ENCODE measurements at regions not wholly inside any gene's neighbourhood (a gene's known extent, or its start where the extent isn't known, plus 50 kb on each side); places are given as distances from the start of the nearest gene placed in this dataset.
"Not testable (repeated sequence)": the region's sequence is repeated elsewhere in the genome, so short reads cannot be mapped to it uniquely, and the experiment has no call there.

DNA sequence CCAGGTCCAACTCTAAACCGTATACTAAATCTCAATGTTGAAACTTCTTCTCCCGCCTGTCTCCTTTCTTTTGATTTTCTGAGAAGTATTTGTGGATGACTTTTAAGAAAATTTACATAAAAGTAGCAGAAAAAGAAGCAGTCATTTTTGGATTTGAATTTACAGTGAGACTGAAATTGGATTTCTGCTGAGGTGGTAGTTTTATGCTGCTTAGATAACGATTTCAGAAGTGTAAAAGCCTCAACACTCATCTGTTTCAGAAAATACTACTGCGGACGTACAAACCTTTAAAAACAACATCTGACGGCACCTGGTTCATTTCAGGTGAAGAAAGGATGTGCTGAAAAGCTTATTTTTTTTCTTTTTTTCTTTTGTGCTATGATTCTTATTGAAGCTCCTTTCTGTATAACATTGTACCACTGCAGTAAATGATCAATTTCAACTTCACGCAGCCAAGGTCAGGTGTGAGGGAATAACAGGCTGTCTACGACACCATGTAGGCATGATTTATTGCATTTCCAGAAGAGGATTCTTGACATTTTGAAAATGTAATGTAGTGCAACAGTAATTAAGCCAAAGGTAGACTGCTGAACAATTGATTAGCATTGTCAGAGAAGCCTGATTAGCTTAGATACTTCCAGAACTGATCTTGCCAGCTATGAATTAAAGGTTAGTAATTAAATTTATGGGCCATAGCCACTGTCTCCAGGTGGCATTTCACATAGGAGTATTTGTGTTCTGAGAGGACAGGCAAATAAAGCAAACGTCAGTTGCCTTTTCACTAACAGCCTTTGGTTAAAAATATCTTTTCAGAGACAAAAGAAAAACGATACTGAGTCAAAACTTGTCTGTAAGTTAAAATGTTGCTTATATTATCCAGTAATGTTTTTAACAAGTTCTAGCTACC is 134.6 kb upstream of the KBTBD8 start:
- no peak for DNase-seq

DNA sequence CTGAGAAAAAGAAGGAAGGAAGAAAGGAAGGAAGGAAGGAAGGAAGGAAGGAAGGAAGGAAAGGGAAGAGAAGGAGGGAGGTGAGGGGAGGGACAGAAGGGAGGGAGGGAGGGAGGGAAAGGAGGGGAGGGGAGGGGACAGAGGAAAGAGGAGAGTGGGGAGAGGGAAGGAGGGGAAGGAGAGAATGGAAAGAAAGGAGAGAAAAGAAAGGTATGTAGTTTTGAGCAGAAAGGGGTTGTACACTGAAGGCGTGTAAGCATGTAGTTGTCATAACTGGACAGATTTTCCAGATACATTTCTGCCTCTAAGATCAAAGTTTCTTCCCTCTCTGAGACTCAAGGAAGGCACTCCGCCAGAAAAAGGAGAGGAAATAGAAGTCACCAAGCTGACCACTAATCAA is 113.4 kb upstream of the KBTBD8 start:
- DNase-seq, result no peak

DNA sequence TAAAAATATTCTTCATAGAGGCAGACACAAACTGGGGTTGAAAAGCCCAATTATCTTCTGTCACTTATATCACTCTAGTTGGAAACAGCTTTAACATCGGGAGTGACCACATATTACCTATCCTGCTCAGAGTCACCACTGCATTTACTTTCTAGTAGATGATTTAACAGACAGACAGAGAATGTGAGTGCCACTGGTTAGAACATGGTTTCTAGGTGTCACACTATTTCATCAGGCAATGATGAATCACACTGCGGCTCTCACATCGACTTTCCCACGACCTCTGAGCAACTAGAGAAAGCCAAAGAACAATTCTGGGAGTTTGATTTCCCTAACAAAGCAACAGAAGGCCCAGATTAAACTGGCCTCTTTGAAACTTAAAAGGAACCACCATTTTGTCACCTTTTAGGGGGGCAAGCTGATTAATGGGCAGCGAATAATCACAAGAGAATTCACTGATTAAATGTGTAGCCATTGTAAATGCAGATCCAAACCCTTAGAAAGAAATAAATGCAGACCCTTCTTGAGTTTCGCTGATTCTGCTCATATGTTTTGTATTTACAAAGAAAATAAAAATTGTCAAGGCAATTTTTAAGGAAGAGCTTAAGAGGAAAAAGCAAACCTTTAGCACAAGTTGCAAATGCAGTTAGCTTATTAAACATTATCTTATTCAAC is 112.6 kb upstream of the KBTBD8 start:
- DNase-seq, result no peak

DNA sequence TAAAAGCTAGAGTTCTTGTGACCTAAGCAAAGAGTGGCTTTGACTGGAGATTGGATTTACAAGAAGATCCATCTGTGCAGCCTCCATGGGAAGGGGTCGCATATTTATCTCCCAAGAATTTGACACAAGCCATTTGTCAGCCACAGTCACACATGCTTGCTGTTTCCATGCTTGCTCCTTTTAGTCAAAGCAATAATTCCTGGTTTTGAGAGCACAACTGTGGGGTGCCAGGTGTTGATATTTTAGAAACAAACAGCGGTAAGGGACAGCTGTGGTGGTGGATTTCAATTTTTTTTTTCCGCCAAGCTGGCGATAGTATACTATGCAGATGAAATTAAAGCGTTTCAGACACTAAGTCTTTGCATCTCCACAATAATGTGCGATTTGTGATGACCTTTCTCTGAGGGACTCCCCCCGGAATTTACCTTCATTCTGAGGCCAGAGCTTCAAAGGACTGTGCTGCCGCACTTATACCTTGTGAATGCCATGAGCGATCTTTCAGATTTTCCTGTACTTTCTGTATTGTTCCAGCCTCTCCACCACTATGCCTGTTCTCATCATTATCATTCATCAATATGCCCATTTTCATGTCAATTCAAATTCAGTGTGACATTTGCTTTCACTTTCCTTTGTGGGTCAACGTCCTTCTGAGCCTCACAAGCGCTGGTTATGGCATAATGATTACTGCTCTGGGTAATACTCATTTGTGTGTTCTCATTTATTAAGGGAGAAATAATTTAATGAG is 108.2 kb upstream of the KBTBD8 start:
- DNase-seq, result no peak

DNA sequence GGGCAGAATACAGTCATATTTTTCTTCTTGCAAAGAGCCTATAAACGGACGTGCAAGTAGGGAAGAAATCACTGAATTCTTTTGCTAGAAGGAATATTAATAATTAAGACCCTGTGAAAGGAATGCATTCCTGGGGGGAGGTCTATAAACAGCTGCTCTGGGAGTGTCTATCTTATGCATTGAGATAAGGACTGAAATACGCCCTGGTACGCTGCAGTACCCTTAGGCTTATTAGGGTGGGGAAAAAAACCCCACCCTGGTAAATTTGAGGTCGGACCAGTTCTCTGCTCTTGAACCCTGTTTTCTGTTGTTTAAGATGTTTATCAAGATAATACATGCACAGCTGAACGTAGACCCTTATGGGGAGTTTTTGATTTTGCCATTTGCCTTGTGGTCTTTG is 100.0 kb upstream of the KBTBD8 start:
- no peak for DNase-seq

DNA sequence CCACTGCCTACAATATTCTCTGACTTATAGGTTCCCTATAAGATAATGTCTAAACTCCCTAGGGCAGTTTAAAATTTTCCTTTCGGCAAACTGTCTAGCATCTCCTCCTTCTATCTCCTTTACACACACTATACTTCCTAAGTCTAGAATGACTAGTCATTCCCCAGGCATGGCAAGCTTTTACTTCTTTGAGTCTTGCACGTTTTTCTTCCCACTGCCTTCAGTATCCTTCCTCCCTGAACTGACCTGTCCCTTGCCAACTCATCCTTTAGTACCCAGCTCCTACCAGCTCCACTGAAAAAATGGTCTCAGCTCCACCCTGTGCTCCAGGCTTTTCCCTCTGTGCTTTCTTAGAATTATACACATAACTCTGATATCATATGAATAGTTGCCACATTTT is 93.8 kb upstream of the KBTBD8 start:
- no peak for DNase-seq

DNA sequence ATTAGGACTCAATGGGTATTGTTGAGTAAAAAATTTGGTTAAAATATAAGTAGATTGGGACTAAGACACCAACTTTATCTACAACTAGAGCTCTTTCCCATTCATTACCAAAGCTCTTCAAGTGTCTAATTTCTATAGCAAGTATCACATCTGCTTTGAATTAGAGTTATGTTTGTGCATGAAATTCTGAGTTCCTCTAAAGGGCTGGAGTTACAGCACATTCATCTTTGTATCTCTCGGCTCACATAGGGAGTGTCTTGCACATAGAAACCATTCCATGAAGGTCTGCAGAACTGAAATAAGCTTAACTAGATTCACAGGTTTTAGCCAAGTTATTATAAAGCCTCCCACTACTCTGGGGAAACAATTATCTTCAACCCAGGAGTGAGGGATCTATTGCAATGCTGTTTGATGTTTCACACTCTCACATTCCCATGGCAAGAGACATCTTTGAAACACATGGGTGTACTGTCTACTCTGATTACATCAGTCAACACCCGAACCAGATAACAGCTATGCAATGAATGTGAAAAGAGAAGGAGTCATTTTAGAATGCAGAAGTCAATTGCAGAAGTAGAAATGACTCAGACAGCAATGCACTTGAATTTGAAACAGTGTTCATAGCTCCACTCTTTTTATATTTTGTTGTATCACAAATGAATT is 93.1 kb upstream of the KBTBD8 start:
- DNase-seq, result no peak

DNA sequence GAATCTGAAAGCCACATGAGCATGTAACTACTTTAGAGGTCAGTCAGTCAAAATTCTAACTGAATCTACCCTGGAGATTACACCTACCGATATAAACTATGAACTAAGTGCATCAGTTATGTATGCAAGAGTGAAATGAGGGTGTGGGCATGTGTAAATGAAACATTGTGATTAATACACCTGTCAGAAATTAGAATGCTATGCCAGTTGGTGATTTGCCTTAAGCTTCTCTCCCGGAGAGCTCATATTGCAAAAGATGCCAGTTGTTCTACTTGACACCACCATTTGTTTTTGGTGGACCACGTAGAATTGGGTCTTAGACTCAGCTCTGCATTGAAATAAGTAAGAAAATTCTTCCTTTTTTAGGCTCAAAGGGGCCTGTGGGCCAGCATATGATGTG is 91.0 kb upstream of the KBTBD8 start:
- no peak for DNase-seq

DNA sequence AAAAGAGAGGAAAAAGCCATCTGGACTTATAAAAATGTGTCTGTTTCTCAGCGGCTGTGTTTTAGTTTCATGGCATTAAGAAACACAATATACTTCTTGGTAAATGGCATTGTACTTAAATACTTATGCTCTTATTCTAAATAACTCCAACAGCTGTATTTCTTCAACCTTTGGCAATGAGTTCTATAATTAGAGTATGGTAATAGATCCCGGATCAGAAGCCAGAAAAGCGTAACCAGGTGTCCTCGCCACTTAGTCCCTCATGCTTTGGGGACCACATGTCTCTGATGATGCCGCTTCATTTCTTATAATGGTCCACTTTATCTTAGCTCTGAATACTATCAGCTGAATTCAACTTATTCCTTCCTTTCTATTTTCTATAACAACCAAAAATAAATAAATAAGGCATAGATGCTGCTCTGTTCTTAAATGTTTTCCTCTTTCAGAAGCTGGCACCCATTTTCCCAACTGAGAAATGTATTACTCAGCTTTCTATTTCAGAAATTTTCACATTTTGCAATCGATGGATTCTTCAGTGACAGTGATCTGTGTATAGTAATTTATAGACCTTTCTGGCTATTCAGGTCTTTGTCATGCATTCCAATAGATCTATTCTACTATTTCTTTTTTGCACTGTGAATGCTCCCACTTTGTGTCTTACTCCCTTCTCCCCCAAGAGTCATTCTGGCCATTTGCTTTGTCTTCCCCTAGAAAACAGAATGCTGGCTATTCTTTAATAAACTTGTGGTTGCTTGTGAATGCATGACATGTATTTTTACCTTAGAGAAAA is 87.6 kb upstream of the KBTBD8 start:
- no peak for DNase-seq

DNA sequence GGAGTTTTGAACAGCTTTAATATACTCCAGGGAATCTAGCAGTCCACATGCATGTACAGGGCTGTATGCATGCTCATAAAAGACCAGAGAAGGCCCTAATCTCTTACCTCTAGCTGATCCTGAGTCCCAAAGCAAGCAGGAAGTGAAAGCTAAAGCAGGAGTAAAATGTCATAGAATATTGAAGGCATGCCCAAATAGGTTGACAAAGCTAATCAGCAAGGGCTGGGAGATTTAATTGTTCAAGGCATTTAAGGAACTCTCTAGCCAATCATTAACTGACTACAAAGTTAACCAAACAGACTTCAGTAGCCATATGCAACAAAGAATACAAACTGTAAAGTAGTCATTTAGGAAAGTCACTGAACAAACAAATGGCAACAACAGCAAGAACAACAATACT is 85.8 kb upstream of the KBTBD8 start:
- DNase-seq, result no peak

DNA sequence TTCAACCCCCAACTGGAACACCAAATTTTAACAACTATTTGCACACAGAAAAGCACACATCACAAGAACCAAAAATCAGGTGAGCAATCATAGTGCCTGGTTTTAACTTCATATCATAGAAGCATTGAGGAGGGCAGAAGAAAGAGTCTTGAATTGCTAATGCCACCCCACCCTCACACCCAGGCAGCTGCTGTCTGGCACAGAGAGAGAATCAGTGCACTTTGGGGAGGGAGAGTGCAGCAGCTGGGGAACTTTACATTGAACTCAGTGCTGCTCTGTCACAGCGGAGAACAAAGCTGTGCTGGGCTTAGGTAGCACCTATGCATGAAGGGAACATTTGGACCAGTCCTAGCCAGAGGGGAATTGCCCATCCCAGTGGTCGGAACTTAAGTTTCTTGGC is 76.0 kb upstream of the KBTBD8 start:
- no peak for DNase-seq

DNA sequence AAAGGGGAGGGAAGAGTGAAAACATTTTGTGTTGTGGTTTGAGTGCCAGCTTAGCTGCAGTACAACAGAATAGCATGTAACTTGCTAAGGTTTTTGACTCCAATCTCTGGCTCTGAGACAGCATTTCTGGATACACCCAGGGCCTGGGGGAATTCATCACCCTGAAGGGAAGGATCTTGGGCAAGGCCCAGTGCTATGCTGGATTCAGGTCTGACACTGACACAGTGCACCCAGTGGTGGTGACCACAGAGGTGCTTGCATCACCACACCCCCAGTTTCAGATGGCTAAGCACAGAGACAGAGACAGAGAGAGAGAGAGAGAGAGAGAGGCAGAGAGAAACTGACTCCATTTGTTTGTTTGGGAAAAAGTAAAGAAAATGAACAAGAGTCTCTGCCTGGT is 74.1 kb upstream of the KBTBD8 start:
- DNase-seq, result no peak

DNA sequence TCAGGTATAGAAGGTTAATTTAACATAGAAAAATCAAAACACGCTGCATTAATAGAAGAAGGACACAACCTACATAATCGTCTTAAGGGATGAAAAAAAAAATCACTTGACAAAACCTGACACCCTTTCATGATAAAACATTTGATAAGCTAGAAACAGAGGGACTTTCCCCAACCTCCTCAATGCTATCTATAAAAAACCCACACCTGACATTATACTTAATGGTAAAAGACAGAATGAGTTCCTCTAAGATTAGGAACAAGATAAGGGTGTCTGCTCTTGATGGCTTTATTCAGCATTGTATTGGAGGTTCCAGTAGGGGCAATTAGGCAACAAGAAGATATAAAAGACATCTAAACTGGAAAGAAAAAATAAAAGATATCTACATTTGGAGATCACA is 69.9 kb upstream of the KBTBD8 start:
- DNase-seq, result no peak

DNA sequence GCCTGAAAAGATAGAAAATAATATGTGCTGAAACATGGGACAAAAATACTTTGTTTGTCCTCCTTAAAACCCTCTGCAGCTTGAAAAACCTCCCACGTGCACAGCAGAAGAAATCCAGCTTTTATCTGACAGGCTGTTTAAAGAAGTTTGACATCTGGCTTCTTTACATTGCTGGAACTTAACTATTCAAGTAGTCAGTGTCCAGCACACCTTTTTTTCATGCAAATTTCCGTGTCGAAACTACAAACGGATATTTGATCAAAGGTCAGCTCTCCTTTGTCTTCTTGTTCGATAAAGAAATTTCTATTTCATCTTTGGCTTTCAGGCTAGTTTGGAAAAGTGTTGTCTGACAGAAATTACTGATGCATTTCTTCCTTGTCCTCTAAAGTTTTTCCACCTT is 66.8 kb upstream of the KBTBD8 start:
- no peak for DNase-seq

DNA sequence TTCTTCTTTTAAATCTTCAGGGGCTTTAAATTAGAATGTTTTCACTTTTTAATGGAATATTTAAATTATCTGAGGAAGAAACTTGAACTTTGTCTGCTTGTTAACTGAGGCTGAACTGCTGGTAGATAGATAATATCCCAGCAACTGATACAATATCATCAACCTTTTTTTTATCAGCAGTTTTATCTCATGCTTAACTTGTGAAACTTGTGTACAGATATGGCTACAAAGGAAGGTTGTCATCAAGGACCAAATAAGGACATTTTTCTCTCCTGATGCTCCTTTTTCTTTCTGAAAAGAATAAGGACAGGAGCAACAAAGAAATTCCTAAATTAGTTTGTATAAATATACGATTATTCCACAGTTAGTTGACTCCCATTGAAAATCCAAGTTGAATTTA is 66.4 kb upstream of the KBTBD8 start:
- DNase-seq, result no peak

DNA sequence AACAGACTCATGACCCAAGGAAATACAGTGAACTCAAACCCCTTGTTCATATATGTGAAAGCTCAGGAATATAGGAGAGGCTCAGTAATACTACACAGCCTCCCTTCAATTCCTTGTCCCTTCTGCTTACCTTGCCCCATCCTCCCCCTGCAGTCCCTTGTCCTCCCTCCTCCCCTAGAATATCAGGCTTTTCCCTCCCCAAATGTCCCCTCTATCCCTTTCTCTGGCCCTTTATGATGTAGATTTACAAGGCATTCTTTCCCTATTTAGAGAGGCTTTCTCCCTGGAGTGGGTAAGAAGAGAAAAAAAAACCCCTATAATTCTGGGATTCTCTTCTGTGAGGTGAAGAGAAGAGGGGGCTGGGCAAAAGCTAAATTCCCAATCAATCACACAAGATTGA is 64.9 kb upstream of the KBTBD8 start:
- DNase-seq, result no peak

DNA sequence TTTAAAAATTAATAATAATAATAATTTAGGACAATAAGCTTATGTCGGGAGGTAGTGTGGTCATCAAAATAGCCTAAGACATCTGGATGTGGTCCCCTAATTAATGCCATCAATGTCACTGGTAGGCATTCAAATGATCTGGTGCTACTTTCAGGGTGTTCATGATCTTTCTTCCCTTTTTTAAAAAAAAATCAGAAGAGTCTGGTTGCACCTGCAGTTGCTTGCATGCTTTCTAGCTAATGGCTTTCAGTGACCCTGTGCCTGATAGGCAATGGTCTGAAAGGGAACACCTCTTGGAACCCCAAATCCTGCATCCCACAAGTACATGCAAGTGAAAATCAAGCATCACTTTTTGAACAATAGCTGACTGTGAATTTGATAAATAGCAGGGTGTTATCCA is 64.1 kb upstream of the KBTBD8 start:
- no peak for DNase-seq

DNA sequence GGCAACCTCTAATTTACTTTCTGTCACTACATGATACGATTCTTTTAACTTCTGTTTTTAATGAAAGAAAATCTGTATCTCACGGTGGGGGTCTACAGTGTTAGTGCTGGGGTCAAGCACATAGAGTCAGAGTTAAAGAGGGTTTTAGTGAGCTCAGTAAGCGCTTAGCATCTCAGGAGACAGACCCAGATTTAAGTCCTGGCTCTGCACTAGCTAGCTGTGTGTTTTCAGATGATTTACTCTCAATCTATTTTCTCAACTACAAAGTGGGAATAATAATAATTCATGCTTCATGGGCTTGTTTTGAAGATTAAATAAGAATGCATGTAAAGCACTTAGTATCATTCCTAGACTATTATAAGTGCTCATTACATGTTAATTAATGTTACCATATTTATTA is 63.4 kb upstream of the KBTBD8 start:
- no peak for DNase-seq

DNA sequence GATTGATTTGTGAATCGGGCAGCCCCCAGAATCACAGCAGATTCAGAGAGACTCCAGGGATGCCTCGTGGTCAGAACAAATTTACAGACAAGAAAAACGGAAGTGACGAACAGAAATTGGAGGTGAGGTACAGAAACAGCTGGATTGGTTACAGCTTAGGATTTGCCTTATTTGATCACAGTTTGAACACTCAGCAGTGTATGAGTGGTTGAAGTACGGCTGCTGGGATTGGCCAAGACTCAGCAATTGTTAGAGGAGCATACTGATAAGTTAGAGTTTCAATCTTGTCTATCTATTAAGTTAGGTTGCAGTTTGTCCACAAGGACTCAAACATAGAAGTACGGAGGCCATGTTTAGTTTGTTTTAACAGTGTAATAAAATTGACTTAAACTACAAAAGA is 61.1 kb upstream of the KBTBD8 start:
- DNase-seq, result not testable (repeated sequence)

DNA sequence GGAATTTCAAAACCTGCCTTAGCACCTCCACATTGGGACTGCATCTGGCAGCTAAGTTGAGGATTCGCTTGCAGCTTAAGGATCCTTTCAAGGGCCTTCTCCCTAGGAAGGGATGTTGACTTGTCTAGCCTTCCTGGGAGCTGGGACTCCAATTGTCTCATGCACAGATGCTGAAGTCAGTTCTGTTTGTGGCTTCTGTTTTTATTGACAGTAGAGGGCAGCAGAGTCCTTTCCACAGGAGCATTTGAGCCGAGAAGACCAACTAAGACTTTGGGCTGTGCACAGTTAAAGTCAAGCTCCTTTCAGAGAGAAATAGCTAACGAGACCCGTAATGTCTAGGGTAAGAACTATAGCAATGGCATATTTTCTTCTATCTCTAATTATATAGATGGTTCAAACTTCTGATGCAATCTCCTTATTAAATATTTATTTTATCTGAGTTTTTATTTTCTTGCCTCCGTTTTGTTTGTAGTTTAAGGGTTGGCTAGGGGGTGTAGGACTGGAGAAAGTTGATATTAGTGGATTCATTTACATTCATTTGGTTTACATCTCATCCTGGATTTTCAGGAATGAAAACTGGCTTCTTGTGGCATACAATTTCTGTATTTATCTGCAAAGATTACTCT is 59.7 kb upstream of the KBTBD8 start:
- no peak for DNase-seq

DNA sequence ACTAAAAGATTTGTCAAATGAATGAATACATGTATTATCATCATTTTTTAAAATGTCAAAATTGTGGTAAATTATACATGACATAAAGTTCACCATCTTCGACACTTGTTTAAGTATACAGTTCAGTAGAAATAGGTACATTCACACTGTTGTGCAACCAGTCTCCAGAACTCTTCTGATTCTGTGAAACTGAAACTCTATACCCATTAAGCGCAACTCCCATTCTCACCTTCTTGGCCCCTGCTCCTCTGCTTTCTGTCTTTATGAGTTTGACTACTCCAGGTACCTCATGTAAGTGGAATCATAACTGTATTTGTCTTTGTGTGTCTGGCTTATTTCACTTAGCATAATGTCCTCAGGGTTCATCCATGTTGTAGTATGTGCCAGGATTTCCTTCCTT is 50.1 kb upstream of the KBTBD8 start:
- DNase-seq, result no peak

Measured in GF-D8 (cell line).